ENCODE measurements at regions not wholly inside any gene's neighbourhood (a gene's known extent, or its start where the extent isn't known, plus 50 kb on each side); places are given as distances from the start of the nearest gene placed in this dataset.

GRCh38 chr22:47620391-47620790 lies 857.9 kb downstream of the TBC1D22A start:
- Histone ChIP-seq H3K27ac (ENCODE audit: low read depth, low read length) (no peak overlapping the region), H3K4me2 (ENCODE audit: low read depth, low read length, poor library complexity, severe bottlenecking) (no peak overlapping the region), H3K79me2 (ENCODE audit: insufficient read depth, low read length) (no peaks in the 10 kb centered on the region), H3K4me3 (ENCODE audit: insufficient read depth, low read length, poor library complexity, severe bottlenecking) (no peak overlapping the region), H3K9ac (ENCODE audit: low read length) (no peak overlapping the region), H2AFZ (ENCODE audit: low read depth, low read length, severe bottlenecking) (no peak overlapping the region), H3F3A (ENCODE audit: insufficient read depth) (no peaks in the 10 kb centered on the region), H4K20me1 (ENCODE audit: low read depth, low read length) (no peaks in the 10 kb centered on the region), H3K9me2 (replicated peaks; ENCODE audit: insufficient read depth, low read length) (no peaks in the 10 kb centered on the region), H3K9me3 (ENCODE audit: insufficient read depth, low read length) (no peaks in the 10 kb centered on the region), H3K27me3 (ENCODE audit: low read length) (no peaks in the 10 kb centered on the region), H3K36me3 (ENCODE audit: low read length) (no peaks in the 10 kb centered on the region)
- TF ChIP-seq EZH2phosphoT487 (conservative IDR thresholded peaks at IDR 0.05; ENCODE audit: low read length), result no peak
- TF ChIP-seq, protein P1, sequence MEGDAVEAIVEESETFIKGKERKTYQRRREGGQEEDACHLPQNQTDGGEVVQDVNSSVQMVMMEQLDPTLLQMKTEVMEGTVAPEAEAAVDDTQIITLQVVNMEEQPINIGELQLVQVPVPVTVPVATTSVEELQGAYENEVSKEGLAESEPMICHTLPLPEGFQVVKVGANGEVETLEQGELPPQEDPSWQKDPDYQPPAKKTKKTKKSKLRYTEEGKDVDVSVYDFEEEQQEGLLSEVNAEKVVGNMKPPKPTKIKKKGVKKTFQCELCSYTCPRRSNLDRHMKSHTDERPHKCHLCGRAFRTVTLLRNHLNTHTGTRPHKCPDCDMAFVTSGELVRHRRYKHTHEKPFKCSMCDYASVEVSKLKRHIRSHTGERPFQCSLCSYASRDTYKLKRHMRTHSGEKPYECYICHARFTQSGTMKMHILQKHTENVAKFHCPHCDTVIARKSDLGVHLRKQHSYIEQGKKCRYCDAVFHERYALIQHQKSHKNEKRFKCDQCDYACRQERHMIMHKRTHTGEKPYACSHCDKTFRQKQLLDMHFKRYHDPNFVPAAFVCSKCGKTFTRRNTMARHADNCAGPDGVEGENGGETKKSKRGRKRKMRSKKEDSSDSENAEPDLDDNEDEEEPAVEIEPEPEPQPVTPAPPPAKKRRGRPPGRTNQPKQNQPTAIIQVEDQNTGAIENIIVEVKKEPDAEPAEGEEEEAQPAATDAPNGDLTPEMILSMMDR (IDR thresholded peaks at IDR 0.05; ENCODE audit: insufficient read depth, low read length, poor library complexity, severe bottlenecking), result no peak

DNA sequence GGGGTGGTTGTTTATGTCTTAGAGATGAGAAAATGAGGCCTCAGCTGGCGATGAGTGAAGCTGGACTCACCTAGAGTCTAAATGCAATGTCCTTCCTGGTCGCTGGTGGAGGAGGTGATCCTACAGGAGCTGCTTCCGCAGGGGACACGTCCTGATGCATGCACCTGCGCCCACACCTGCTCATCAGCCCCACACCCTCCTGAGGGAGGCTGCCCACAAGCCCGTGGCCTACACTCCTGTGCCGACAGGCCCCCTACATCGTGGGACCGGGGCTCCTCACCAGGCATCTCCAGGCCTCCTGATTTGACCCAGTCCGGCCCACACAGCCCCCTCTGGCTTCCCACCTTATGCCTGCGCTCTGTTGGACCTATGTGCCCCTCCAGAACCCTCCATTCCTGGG lies 857.2 kb downstream of the TBC1D22A start:
- Histone ChIP-seq H4K20me1 (ENCODE audit: low read depth, low read length) (no peaks in the 10 kb centered on the region), H3K27me3 (ENCODE audit: low read length) (no peaks in the 10 kb centered on the region)

GRCh38 chr22:47618180-47619010 lies 855.9 kb downstream of the TBC1D22A start:
- H3K4me2 ChIP-seq (ENCODE audit: low read depth, low read length, poor library complexity, severe bottlenecking), result no peak overlapping the region
- H3F3A ChIP-seq (ENCODE audit: insufficient read depth), result no peaks in the 10 kb centered on the region
- H4K20me1 ChIP-seq (ENCODE audit: low read depth, low read length), result no peaks in the 10 kb centered on the region
- no peaks in the 10 kb centered on the region for H3K79me2 ChIP-seq (ENCODE audit: insufficient read depth, low read length)
- no peak overlapping the region for H3K27ac ChIP-seq (ENCODE audit: low read depth, low read length)
- no peaks in the 10 kb centered on the region for H3K36me3 ChIP-seq (ENCODE audit: low read length)
- H3K4me3 ChIP-seq (ENCODE audit: insufficient read depth, low read length, poor library complexity, severe bottlenecking), result no peak overlapping the region
- H3K9me2 ChIP-seq (replicated peaks; ENCODE audit: insufficient read depth, low read length), result no peaks in the 10 kb centered on the region
- no peak overlapping the region for H3K9ac ChIP-seq (ENCODE audit: low read length)
- H3K27me3 ChIP-seq (ENCODE audit: low read length), result no peaks in the 10 kb centered on the region
- TF ChIP-seq, protein P1 (IDR thresholded peaks at IDR 0.05; ENCODE audit: insufficient read depth, low read length, poor library complexity, severe bottlenecking), result no peak
- no peak for TF ChIP-seq EZH2phosphoT487 (conservative IDR thresholded peaks at IDR 0.05; ENCODE audit: low read length)
- H3K9me3 ChIP-seq (ENCODE audit: insufficient read depth, low read length), result no peaks in the 10 kb centered on the region
- no peak overlapping the region for H2AFZ ChIP-seq (ENCODE audit: low read depth, low read length, severe bottlenecking)

More for the DNA sequence above, 857.2 kb downstream of the TBC1D22A start:
- H3K4me2 ChIP-seq (ENCODE audit: low read depth, low read length, poor library complexity, severe bottlenecking), result no peak overlapping the region
- H3K4me3 ChIP-seq (ENCODE audit: insufficient read depth, low read length, poor library complexity, severe bottlenecking), result no peak overlapping the region
- H3K9ac ChIP-seq (ENCODE audit: low read length), result no peak overlapping the region
- H3K36me3 ChIP-seq (ENCODE audit: low read length), result no peaks in the 10 kb centered on the region
- H3K27ac ChIP-seq (ENCODE audit: low read depth, low read length), result no peak overlapping the region
- no peaks in the 10 kb centered on the region for H3K79me2 ChIP-seq (ENCODE audit: insufficient read depth, low read length)
- H3K9me3 ChIP-seq (ENCODE audit: insufficient read depth, low read length), result no peaks in the 10 kb centered on the region
- no peak overlapping the region for H2AFZ ChIP-seq (ENCODE audit: low read depth, low read length, severe bottlenecking)
- TF ChIP-seq, protein P1 (IDR thresholded peaks at IDR 0.05; ENCODE audit: insufficient read depth, low read length, poor library complexity, severe bottlenecking), result no peak
- TF ChIP-seq EZH2phosphoT487 (conservative IDR thresholded peaks at IDR 0.05; ENCODE audit: low read length), result no peak
- no peaks in the 10 kb centered on the region for H3F3A ChIP-seq (ENCODE audit: insufficient read depth)
- no peaks in the 10 kb centered on the region for H3K9me2 ChIP-seq (replicated peaks; ENCODE audit: insufficient read depth, low read length)
